Panc1 (cell line): ENCODE measurements at regions not wholly inside any gene's neighbourhood (a gene's known extent, or its start where the extent isn't known, plus 50 kb on each side); places are given as distances from the start of the nearest gene placed in this dataset.

Source experiments
- ATAC-seq: fragments of 200-7000 bp; cut with Tn5 transposase; 2 replicates; pipeline ENCODE4 v1.9.1; 2020; ENCODE audit warnings: mild to moderate bottlenecking, moderate library complexity
- BruUV-seq: library from RNA; stranded (reverse); fragments of 400-500 nt; replicated peaks from 2 replicates; lab custom pipeline; 2021; lab: Mats Ljungman, UMichigan
- CTCF ChIA-PET: fragments of 300-600 bp; sonication (Branson Sonifier 250); formaldehyde crosslinking; loops from one replicate; lab custom pipeline; 2022; ENCODE audit warnings: antibody characterized with exemption; lab: Charles Lee
- POLR2A ChIA-PET: fragments of 300-600 bp; sonication (Branson Sonifier 250); formaldehyde crosslinking; loops from one replicate; lab custom pipeline; 2022; ENCODE audit warnings: antibody characterized with exemption; lab: Charles Lee
- DNase-seq: peaks from one replicate; pipeline ENCODE4 v3.0.0-alpha.2; 2010; ENCODE audit warnings: low read depth, low spot score
- H3K27ac ChIP-seq: 2 replicates; pipeline ENCODE4 v1.5.1; 2011; ENCODE audit warnings: mild to moderate bottlenecking, low read length, inconsistent platforms
- H3K27me3 ChIP-seq: fragments of 200-500 bp; sonication (Bioruptor generic); 2 replicates; pipeline ENCODE4 v1.6.0; 2014; ENCODE audit warnings: low read length, inconsistent platforms; ENCODE audit not compliant: control insufficient read depth, insufficient read depth
- H3K36me3 ChIP-seq: fragments of 200-500 bp; sonication (Bioruptor generic); 2 replicates; pipeline ENCODE4 v1.5.1; 2014; ENCODE audit warnings: inconsistent platforms, mild to moderate bottlenecking, low read length, moderate library complexity; ENCODE audit not compliant: control insufficient read depth, insufficient read depth
- H3K4me1 ChIP-seq: 2 replicates; pipeline ENCODE4 v1.5.1; 2011; ENCODE audit warnings: inconsistent platforms, mild to moderate bottlenecking, low read length, moderate library complexity; ENCODE audit not compliant: control insufficient read depth, insufficient read depth
- H3K4me3 ChIP-seq, 2 experiments: 2 replicates each; pipeline ENCODE4 v1.5.1; 2011 to 2012; ENCODE audit warnings: low read depth in 2 of 2, low read length in 2 of 2, mild to moderate bottlenecking in 2 of 2, inconsistent platforms in 1 of 2, moderate library complexity in 1 of 2
- H3K9me3 ChIP-seq: fragments of 200-500 bp; sonication (Bioruptor generic); 2 replicates; pipeline ENCODE4 v1.5.1; 2014; ENCODE audit warnings: low read depth, mild to moderate bottlenecking, inconsistent platforms, low read length, moderate library complexity; ENCODE audit not compliant: control insufficient read depth, insufficient read depth
- CTCF ChIP-seq: fragments of 450-650 bp; IDR thresholded peaks from 2 replicates; pipeline ENCODE4 v1.5.1; 2017; ENCODE audit warnings: mild to moderate bottlenecking
- POLR2AphosphoS5 ChIP-seq: IDR thresholded peaks from 2 replicates; pipeline ENCODE4 v1.6.1; 2012; ENCODE audit warnings: mild to moderate bottlenecking, low read depth, low read length, moderate library complexity
- REST ChIP-seq, 2 experiments: IDR thresholded peaks; 2 replicates each; pipeline ENCODE4 v1.6.1; 2011 to 2012; ENCODE audit warnings: low read depth in 2 of 2, control low read depth in 1 of 2, low read length in 1 of 2, mild to moderate bottlenecking in 1 of 2, moderate library complexity in 1 of 2; ENCODE audit not compliant: insufficient read depth in 1 of 2
- SIN3A ChIP-seq: IDR thresholded peaks from 2 replicates; pipeline ENCODE4 v1.6.1; 2012; ENCODE audit warnings: low read depth, mild to moderate bottlenecking, low read length, moderate library complexity, borderline replicate concordance; ENCODE audit not compliant: insufficient read depth
- TCF7L2 ChIP-seq: IDR thresholded peaks from 2 replicates; pipeline ENCODE4 v1.6.1; 2011; ENCODE audit warnings: mild to moderate bottlenecking, low read depth, low read length, inconsistent platforms
- in situ Hi-C: cut with HindIII; loops from 2 replicates; pipeline ENCODE4 v1.10.0; 2016; ENCODE audit warnings: low sequenced_read_pairs, low pct_unique_long_range_greater_than_20kb
- intact Hi-C: fragments of 100-400 bp; cut with micrococcal nuclease; formaldehyde crosslinking; loops from one replicate; pipeline ENCODE4 v1.10.0; 2022; ENCODE audit not compliant: unreplicated experiment

DNA sequence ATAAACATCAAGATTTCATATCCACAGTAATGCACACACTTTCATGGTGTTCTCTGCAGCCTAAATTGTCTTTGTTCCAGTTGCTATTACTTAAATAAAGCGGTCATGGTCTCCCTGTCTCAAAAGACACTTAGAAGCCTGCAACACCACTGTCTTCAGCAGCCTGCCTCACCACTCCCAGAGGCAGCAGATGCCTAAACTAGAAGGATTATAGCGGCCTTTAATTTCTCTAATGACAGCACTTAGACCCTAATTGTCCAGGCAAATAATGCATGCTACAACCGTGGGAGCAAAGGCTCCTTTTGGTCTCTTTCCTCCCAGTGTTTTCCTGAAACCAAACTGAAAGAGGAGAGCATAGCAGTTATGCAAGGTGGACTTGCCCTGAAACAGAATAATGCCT lies 248.8 kb upstream of the SLC39A10 start:
- Histone ChIP-seq H3K27me3 (no peaks in the 10 kb centered on the region), H3K9me3 (no peaks in the 10 kb centered on the region), H3K4me3 (no peak overlapping the region), H3K27ac (peak overlapping the region; percentile 45; the same call in 1 of the 2 replicates), H3K36me3 (no peaks in the 10 kb centered on the region), H3K4me1 (no peaks in the 10 kb centered on the region)
- DNase-seq (no peak), ATAC-seq (no peak)
- no TSS peak for BruUV-seq
- POLR2A ChIA-PET, result no interaction called here
- CTCF ChIA-PET, result no interaction called here
- TF ChIP-seq TCF7L2, result no peak
- TF ChIP-seq REST (IDR thresholded peaks at IDR 0.05; ENCODE audit: insufficient read depth in 1 of 2, low read depth in 2 of 2, low read length in 1 of 2), result no peak
- TF ChIP-seq SIN3A, result no peak
- in situ Hi-C loops (no loop called here), intact Hi-C loops (no loop called here)

DNA sequence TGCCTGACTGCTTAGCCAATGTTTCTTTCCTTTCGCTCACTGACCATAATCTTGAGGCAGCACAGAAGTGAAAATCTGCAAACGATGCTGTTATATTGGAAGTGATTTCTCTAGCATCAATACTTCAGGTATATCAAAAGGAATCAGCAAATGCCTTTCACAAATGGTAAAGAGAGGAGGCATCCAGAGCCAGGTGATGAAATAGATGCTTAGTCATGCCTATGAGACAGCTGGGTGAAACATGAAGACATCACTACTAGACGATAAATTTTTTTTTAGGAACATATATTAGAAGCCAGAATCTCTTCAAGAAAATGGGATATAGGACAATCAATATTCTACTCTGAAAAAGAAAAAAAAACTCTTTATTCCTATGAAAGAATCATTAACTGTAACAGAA lies 249.2 kb upstream of the SLC39A10 start:
- intact Hi-C loops, result no loop called here
- ATAC-seq, result no peak
- POLR2A ChIA-PET, result no interaction called here
- H3K27me3 ChIP-seq, result no peaks in the 10 kb centered on the region
- TF ChIP-seq TCF7L2 (no peak), SIN3A (no peak), POLR2AphosphoS5 (no peak), CTCF (no peak), REST (IDR thresholded peaks at IDR 0.05; ENCODE audit: insufficient read depth in 1 of 2, low read depth in 2 of 2, low read length in 1 of 2) (no peak)
- no peaks in the 10 kb centered on the region for H3K9me3 ChIP-seq
- in situ Hi-C loops, result no loop called here
- no peak overlapping the region for H3K27ac ChIP-seq
- no TSS peak for BruUV-seq
- no peak for DNase-seq
- H3K4me3 ChIP-seq, result no peak overlapping the region
- no peaks in the 10 kb centered on the region for H3K4me1 ChIP-seq
- H3K36me3 ChIP-seq, result no peaks in the 10 kb centered on the region
- CTCF ChIA-PET, result no interaction called here
